ENCODE measurements at regions not wholly inside any gene's neighbourhood (a gene's known extent, or its start where the extent isn't known, plus 50 kb on each side); places are given as distances from the start of the nearest gene placed in this dataset.

DNA sequence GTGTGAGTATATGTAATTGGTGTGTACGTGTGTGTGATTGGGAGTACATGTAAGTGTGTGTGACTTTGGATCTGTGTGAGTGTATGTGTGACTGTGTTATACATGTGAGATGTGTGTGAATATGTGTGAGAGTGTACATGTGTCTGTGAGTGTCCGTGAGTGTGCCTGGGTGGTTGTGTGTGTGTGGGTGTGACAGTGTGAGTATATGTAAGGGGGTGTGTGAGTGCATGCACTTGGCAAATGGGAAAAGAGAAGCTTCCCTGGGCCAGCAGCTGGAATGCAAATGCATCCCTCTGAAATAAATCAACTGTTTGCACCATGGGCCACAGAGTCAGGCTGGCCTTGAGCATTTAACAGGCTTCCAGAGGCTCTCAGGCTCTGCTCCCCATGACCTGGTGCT lies 63.6 kb downstream of the MINAR1 start:
- no peaks in the 10 kb centered on the region for H3K9me3 Mint-ChIP-seq (ENCODE audit: unreplicated experiment)
- H3K36me3 ChIP-seq (ENCODE audit: insufficient read depth, low read length), result no peaks in the 10 kb centered on the region
- no peak overlapping the region for H3K4me2 ChIP-seq (ENCODE audit: low read length)
- H3K79me2 ChIP-seq (ENCODE audit: insufficient read depth, low read length), result no peaks in the 10 kb centered on the region
- FAIRE-seq (no peak), DNase-seq (ENCODE audit: low read depth) (no peak)
- no peaks in the 10 kb centered on the region for H3K36me3 Mint-ChIP-seq (ENCODE audit: low read depth, unreplicated experiment)
- no peak overlapping the region for H3K9ac ChIP-seq (ENCODE audit: low read length)
- H4K20me1 ChIP-seq (ENCODE audit: insufficient read depth, low read length), result no peaks in the 10 kb centered on the region
- H3K9me3 ChIP-seq (ENCODE audit: insufficient read depth, low read depth, low read length), result no peaks in the 10 kb centered on the region
- H3K27ac ChIP-seq (ENCODE audit: low read depth, low read length), result no peak overlapping the region
- no peaks in the 10 kb centered on the region for H3K4me1 ChIP-seq (ENCODE audit: insufficient read depth, low read length)
- no peak overlapping the region for H2AFZ ChIP-seq (ENCODE audit: low read depth, low read length)
- no peaks in the 10 kb centered on the region for H3K4me1 Mint-ChIP-seq (ENCODE audit: low read depth, unreplicated experiment)
- H3K27me3 Mint-ChIP-seq (ENCODE audit: low read depth, unreplicated experiment), result peaks cover 13% of the 10 kb centered on the region
- H3K27ac Mint-ChIP-seq (ENCODE audit: unreplicated experiment), result no peak overlapping the region
- no peaks in the 10 kb centered on the region for H3K27me3 ChIP-seq (ENCODE audit: insufficient read depth, low read length)
- H3K4me3 ChIP-seq (ENCODE audit: insufficient read depth, low read depth, low read length), result no peak overlapping the region
- H3K4me3 Mint-ChIP-seq (ENCODE audit: unreplicated experiment), result no peak overlapping the region
- TF ChIP-seq, protein P1, sequence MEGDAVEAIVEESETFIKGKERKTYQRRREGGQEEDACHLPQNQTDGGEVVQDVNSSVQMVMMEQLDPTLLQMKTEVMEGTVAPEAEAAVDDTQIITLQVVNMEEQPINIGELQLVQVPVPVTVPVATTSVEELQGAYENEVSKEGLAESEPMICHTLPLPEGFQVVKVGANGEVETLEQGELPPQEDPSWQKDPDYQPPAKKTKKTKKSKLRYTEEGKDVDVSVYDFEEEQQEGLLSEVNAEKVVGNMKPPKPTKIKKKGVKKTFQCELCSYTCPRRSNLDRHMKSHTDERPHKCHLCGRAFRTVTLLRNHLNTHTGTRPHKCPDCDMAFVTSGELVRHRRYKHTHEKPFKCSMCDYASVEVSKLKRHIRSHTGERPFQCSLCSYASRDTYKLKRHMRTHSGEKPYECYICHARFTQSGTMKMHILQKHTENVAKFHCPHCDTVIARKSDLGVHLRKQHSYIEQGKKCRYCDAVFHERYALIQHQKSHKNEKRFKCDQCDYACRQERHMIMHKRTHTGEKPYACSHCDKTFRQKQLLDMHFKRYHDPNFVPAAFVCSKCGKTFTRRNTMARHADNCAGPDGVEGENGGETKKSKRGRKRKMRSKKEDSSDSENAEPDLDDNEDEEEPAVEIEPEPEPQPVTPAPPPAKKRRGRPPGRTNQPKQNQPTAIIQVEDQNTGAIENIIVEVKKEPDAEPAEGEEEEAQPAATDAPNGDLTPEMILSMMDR (IDR thresholded peaks at IDR 0.05; ENCODE audit: insufficient read depth, low read depth, low read length), result no peak
- no peak for TF ChIP-seq EZH2 (IDR thresholded peaks at IDR 0.05; ENCODE audit: insufficient read depth, low read length)

DNA sequence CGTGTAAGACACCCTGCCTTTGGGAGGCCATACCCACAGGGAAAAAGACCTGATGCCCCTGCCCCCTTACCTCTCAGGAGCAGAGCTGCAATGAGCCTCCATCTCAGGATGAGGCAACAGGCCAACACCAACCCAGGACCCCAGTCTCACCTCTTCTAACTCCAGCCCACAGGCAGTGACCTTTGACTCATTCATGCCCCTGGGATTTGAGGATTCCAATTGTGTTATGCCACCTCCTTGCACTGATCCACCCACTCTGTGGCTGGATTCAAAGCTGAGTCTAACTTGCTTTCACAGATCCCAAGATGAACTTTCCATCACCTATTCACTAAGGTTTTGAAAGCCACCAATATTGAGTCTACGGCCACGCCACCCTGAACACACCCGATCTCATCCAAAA lies 64.7 kb downstream of the MINAR1 start:
- TF ChIP-seq EZH2 (IDR thresholded peaks at IDR 0.05; ENCODE audit: insufficient read depth, low read length), result no peak
- TF ChIP-seq, protein P1 (IDR thresholded peaks at IDR 0.05; ENCODE audit: insufficient read depth, low read depth, low read length), result no peak
- no peak overlapping the region for H3K4me2 ChIP-seq (ENCODE audit: low read length)
- H3K9ac ChIP-seq (ENCODE audit: low read length), result no peak overlapping the region
- Mint-ChIP-seq H3K4me1 (ENCODE audit: low read depth, unreplicated experiment) (no peaks in the 10 kb centered on the region), H3K27me3 (ENCODE audit: low read depth, unreplicated experiment) (peaks cover 13% of the 10 kb centered on the region), H3K27ac (ENCODE audit: unreplicated experiment) (no peak overlapping the region), H3K4me3 (ENCODE audit: unreplicated experiment) (no peak overlapping the region), H3K9me3 (ENCODE audit: unreplicated experiment) (no peaks in the 10 kb centered on the region), H3K36me3 (ENCODE audit: low read depth, unreplicated experiment) (no peaks in the 10 kb centered on the region)
- FAIRE-seq (no peak), DNase-seq (ENCODE audit: low read depth) (no peak)
- no peaks in the 10 kb centered on the region for H3K27me3 ChIP-seq (ENCODE audit: insufficient read depth, low read length)
- no peaks in the 10 kb centered on the region for H3K36me3 ChIP-seq (ENCODE audit: insufficient read depth, low read length)
- no peaks in the 10 kb centered on the region for H3K4me1 ChIP-seq (ENCODE audit: insufficient read depth, low read length)
- no peaks in the 10 kb centered on the region for H3K79me2 ChIP-seq (ENCODE audit: insufficient read depth, low read length)
- H4K20me1 ChIP-seq (ENCODE audit: insufficient read depth, low read length), result no peaks in the 10 kb centered on the region
- no peaks in the 10 kb centered on the region for H3K9me3 ChIP-seq (ENCODE audit: insufficient read depth, low read depth, low read length)
- no peak overlapping the region for H3K27ac ChIP-seq (ENCODE audit: low read depth, low read length)
- no peak overlapping the region for H3K4me3 ChIP-seq (ENCODE audit: insufficient read depth, low read depth, low read length)
- no peak overlapping the region for H2AFZ ChIP-seq (ENCODE audit: low read depth, low read length)

DNA sequence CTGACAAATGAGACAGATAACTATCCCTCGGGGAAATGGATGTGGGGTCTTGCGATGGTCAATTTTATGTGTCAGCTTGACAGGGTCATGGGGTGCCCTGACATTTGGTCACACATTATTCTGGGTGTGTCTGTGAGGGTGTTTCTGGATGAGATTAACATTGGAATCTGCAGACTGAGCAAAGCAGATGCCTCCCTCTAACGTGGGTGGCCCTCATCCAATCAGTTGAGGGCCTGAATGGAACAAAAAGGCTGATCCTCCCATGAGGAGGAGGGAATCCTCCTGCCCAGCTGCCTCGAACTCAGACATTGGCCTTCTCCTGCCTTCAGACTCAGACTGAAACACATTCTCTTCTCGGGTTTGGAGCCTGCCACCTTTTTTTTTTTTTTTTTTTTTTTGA lies 69.0 kb downstream of the MINAR1 start:
- no peaks in the 10 kb centered on the region for H3K27me3 ChIP-seq (ENCODE audit: insufficient read depth, low read length)
- TF ChIP-seq EZH2 (IDR thresholded peaks at IDR 0.05; ENCODE audit: insufficient read depth, low read length), result no peak
- TF ChIP-seq, protein P1 (IDR thresholded peaks at IDR 0.05; ENCODE audit: insufficient read depth, low read depth, low read length), result no peak
- no peaks in the 10 kb centered on the region for H3K9me3 ChIP-seq (ENCODE audit: insufficient read depth, low read depth, low read length)

More for the DNA sequence above, 69.0 kb downstream of the MINAR1 start:
- Mint-ChIP-seq H3K4me3 (ENCODE audit: unreplicated experiment) (no peak overlapping the region), H3K27ac (ENCODE audit: unreplicated experiment) (no peak overlapping the region), H3K4me1 (ENCODE audit: low read depth, unreplicated experiment) (no peaks in the 10 kb centered on the region), H3K36me3 (ENCODE audit: low read depth, unreplicated experiment) (no peaks in the 10 kb centered on the region), H3K9me3 (ENCODE audit: unreplicated experiment) (no peaks in the 10 kb centered on the region), H3K27me3 (ENCODE audit: low read depth, unreplicated experiment) (peaks cover 7% of the 10 kb centered on the region)
- Histone ChIP-seq H3K27ac (ENCODE audit: low read depth, low read length) (no peak overlapping the region), H3K79me2 (ENCODE audit: insufficient read depth, low read length) (no peaks in the 10 kb centered on the region), H3K9ac (ENCODE audit: low read length) (no peak overlapping the region), H3K36me3 (ENCODE audit: insufficient read depth, low read length) (no peaks in the 10 kb centered on the region), H4K20me1 (ENCODE audit: insufficient read depth, low read length) (no peaks in the 10 kb centered on the region), H3K4me1 (ENCODE audit: insufficient read depth, low read length) (no peaks in the 10 kb centered on the region), H2AFZ (ENCODE audit: low read depth, low read length) (no peak overlapping the region), H3K4me3 (ENCODE audit: insufficient read depth, low read depth, low read length) (no peak overlapping the region), H3K4me2 (ENCODE audit: low read length) (no peak overlapping the region)
- no peak for FAIRE-seq
- DNase-seq (ENCODE audit: low read depth), result no peak
